Glutamatergic neuron (in vitro differentiated cells): ENCODE measurements at regions not wholly inside any gene's neighbourhood (a gene's known extent, or its start where the extent isn't known, plus 50 kb on each side); places are given as distances from the start of the nearest gene placed in this dataset.

Experiments
- DNase-seq: peaks from one replicate; pipeline ENCODE4 v3.0.0; 2022
- H3K27ac Mint-ChIP-seq: one replicate; pipeline ENCODE4 v1.8.0; 2020; ENCODE audit warnings: mild to moderate bottlenecking, mixed read lengths, inconsistent platforms; ENCODE audit not compliant: unreplicated experiment
- H3K27me3 Mint-ChIP-seq: one replicate; pipeline ENCODE4 v1.8.0; 2020; ENCODE audit warnings: mild to moderate bottlenecking, moderate library complexity, mixed read lengths, inconsistent platforms; ENCODE audit not compliant: unreplicated experiment
- H3K36me3 Mint-ChIP-seq: one replicate; pipeline ENCODE4 v1.8.0; 2020; ENCODE audit warnings: mild to moderate bottlenecking, mixed read lengths, inconsistent platforms; ENCODE audit not compliant: unreplicated experiment
- H3K4me1 Mint-ChIP-seq: one replicate; pipeline ENCODE4 v1.8.0; 2020; ENCODE audit warnings: mild to moderate bottlenecking, low read depth, mixed read lengths, inconsistent platforms; ENCODE audit not compliant: unreplicated experiment
- H3K4me3 Mint-ChIP-seq: one replicate; pipeline ENCODE4 v1.8.0; 2020; ENCODE audit warnings: mild to moderate bottlenecking, mixed read lengths, inconsistent platforms; ENCODE audit not compliant: unreplicated experiment
- H3K9me3 Mint-ChIP-seq: one replicate; pipeline ENCODE4 v1.8.0; 2020; ENCODE audit warnings: mild to moderate bottlenecking, moderate library complexity, mixed read lengths, inconsistent platforms; ENCODE audit not compliant: unreplicated experiment
- CTCF ChIP-seq: fragments of 200-600 bp; sonication (generic); IDR thresholded peaks from one replicate; pipeline ENCODE4 v1.5.0; 2021; ENCODE audit not compliant: partially characterized antibody, unreplicated experiment

DNA sequence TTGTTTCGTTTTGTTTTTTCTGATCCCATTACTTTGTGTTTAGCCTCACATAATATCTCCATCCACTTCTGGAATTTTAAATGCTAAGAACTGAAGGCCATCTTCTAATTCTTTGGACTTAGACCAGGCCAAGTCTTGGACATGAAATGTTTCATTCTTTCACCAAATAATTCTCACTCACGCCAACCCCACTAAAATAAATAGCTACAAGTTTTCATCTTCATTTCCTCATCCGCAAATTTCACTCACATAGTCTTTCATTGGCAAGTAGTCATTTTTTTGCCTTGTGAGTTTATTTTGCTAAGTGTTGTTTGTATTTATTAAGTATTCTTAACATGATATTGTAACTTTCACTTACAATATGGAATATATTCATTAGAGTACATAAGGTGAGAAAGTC, 1188.6 kb upstream of the SEMA6A start:
- H3K9me3 Mint-ChIP-seq, result no peaks in the 10 kb centered on the region
- H3K36me3 Mint-ChIP-seq, result no peaks in the 10 kb centered on the region
- TF ChIP-seq CTCF, result no peak
- no peak for DNase-seq
- no peaks in the 10 kb centered on the region for H3K27me3 Mint-ChIP-seq
- no peaks in the 10 kb centered on the region for H3K4me1 Mint-ChIP-seq
- no peak overlapping the region for H3K27ac Mint-ChIP-seq
- no peak overlapping the region for H3K4me3 Mint-ChIP-seq

DNA sequence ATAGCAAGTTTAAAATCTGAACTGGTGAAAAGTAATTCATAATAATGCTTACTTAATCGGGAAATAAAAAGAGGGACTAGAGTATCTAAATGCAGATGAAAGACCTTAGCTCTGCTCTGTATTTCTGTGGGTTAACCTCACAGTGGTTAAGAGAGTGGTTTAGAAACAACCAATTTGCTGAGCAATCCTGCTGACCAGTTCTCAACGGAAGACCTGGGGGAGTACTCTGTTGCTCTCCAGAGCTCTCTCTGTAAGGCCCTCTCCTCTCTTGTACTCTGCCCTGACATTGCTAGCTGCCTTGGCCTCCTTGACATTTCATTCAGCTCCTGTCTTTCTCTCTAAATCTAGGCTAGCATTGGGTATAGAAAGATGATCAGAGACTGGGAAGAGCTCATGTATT, 1186.6 kb upstream of the SEMA6A start:
- no peaks in the 10 kb centered on the region for H3K36me3 Mint-ChIP-seq
- no peaks in the 10 kb centered on the region for H3K4me1 Mint-ChIP-seq
- DNase-seq, result no peak
- no peak overlapping the region for H3K27ac Mint-ChIP-seq
- no peaks in the 10 kb centered on the region for H3K27me3 Mint-ChIP-seq
- no peak for TF ChIP-seq CTCF
- no peak overlapping the region for H3K4me3 Mint-ChIP-seq
- no peaks in the 10 kb centered on the region for H3K9me3 Mint-ChIP-seq

GRCh38 chr5:117759849-117760499, 1185.4 kb upstream of the SEMA6A start:
- H3K27ac Mint-ChIP-seq, result no peak overlapping the region
- H3K27me3 Mint-ChIP-seq, result no peaks in the 10 kb centered on the region
- no peaks in the 10 kb centered on the region for H3K36me3 Mint-ChIP-seq
- no peaks in the 10 kb centered on the region for H3K4me1 Mint-ChIP-seq
- no peak for TF ChIP-seq CTCF
- H3K9me3 Mint-ChIP-seq, result no peaks in the 10 kb centered on the region
- no peak for DNase-seq
- no peak overlapping the region for H3K4me3 Mint-ChIP-seq

GRCh38 chr5:117752403-117752802, 1177.8 kb upstream of the SEMA6A start:
- Mint-ChIP-seq H3K4me1 (no peaks in the 10 kb centered on the region), H3K27ac (no peak overlapping the region), H3K9me3 (no peaks in the 10 kb centered on the region), H3K27me3 (no peaks in the 10 kb centered on the region), H3K36me3 (no peaks in the 10 kb centered on the region), H3K4me3 (no peak overlapping the region)
- no peak for TF ChIP-seq CTCF
- no peak for DNase-seq

DNA sequence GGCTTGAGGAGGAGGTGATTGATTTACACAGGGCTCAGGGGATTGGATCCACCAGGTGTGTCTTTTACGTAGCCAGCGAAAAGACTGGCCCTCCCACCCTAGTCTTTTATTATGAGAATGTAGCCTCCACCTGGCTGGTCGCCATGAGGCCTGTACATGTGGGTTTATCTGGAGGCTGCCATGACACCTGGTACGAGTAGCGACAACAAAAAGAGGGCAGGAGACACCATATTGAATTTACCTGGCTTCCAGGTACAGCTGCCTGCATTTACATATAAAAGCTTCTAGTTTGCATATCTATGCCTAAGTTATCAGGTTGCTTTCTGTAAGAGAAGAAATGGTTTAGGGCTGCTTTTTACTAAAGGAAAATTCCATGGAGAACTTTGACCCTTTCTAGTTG, 1173.7 kb upstream of the SEMA6A start:
- Mint-ChIP-seq H3K9me3 (no peaks in the 10 kb centered on the region), H3K4me1 (no peaks in the 10 kb centered on the region), H3K27me3 (peaks cover 2% of the 10 kb centered on the region), H3K27ac (no peak overlapping the region), H3K36me3 (no peaks in the 10 kb centered on the region), H3K4me3 (no peak overlapping the region)
- TF ChIP-seq CTCF, result no peak
- DNase-seq, result no peak
